PC-9 (cell line): ENCODE measurements at regions not wholly inside any gene's neighbourhood (a gene's known extent, or its start where the extent isn't known, plus 50 kb on each side); places are given as distances from the start of the nearest gene placed in this dataset.

Experiments
- BruUV-seq: library from RNA; stranded (reverse); fragments of 400-500 nt; replicated peaks from 2 replicates; lab custom pipeline; 2021; lab: Mats Ljungman, UMichigan
- CTCF ChIA-PET: fragments of 300-600 bp; sonication (Branson Sonifier 250); formaldehyde crosslinking; loops from one replicate; lab custom pipeline; 2022; ENCODE audit warnings: antibody characterized with exemption; lab: Charles Lee
- POLR2A ChIA-PET: fragments of 300-600 bp; sonication (Branson Sonifier 250); formaldehyde crosslinking; loops from one replicate; lab custom pipeline; 2022; ENCODE audit warnings: antibody characterized with exemption; ENCODE audit not compliant: unreplicated experiment; lab: Charles Lee
- DNase-seq, 2 experiments: peaks; one replicate each; pipeline versions ENCODE4 v3.0.0 to v3.0.0-alpha.2; 2015 to 2022; ENCODE audit warnings: mixed read lengths in 1 of 2
- H2AFZ ChIP-seq: fragments of 200-600 bp; sonication (generic); 2 replicates; pipeline ENCODE4 v1.8.1; 2017; ENCODE audit warnings: antibody characterized with exemption
- H3F3A ChIP-seq: fragments of 200-600 bp; sonication (generic); 2 replicates; pipeline ENCODE4 v1.8.1; 2017; ENCODE audit warnings: antibody characterized with exemption, mild to moderate bottlenecking, low read depth; ENCODE audit not compliant: insufficient read depth
- H3K27ac ChIP-seq: fragments of 200-600 bp; sonication (generic); 2 replicates; pipeline ENCODE4 v1.6.1; 2016; ENCODE audit warnings: mixed run types
- H3K27me3 ChIP-seq: fragments of 200-600 bp; sonication (generic); 2 replicates; pipeline ENCODE4 v1.6.1; 2016; ENCODE audit warnings: low read depth, mixed run types; ENCODE audit not compliant: insufficient read depth
- H3K36me3 ChIP-seq: fragments of 200-600 bp; sonication (generic); 2 replicates; pipeline ENCODE4 v1.6.1; 2016; ENCODE audit warnings: low read depth, mixed run types
- H3K4me1 ChIP-seq: fragments of 200-600 bp; sonication (generic); replicated peaks from 2 replicates; pipeline ENCODE4 v1.6.1; 2016; ENCODE audit warnings: mixed run types; ENCODE audit not compliant: insufficient read depth
- H3K4me2 ChIP-seq: fragments of 200-600 bp; sonication (generic); 2 replicates; pipeline ENCODE4 v1.6.1; 2017; ENCODE audit warnings: mixed run types
- H3K4me3 ChIP-seq: fragments of 200-600 bp; sonication (generic); 2 replicates; pipeline ENCODE4 v1.6.1; 2016; ENCODE audit warnings: mixed run types
- H3K79me2 ChIP-seq: fragments of 200-600 bp; sonication (generic); 2 replicates; pipeline ENCODE4 v1.6.1; 2017; ENCODE audit warnings: low read depth, mixed run types
- H3K9me2 ChIP-seq: fragments of 200-600 bp; sonication (generic); 2 replicates; pipeline ENCODE4 v1.8.1; 2017; ENCODE audit warnings: mild to moderate bottlenecking; ENCODE audit not compliant: insufficient read depth
- H3K9me3 ChIP-seq: fragments of 200-600 bp; sonication (generic); 2 replicates; pipeline ENCODE4 v1.8.1; 2016; ENCODE audit warnings: low read depth; ENCODE audit not compliant: insufficient read depth
- H4K20me1 ChIP-seq: fragments of 200-600 bp; sonication (generic); 2 replicates; pipeline ENCODE4 v1.8.1; 2017; ENCODE audit not compliant: insufficient read depth
- EZH2 ChIP-seq: fragments of 200-600 bp; sonication (generic); IDR thresholded peaks from 2 replicates; pipeline ENCODE4 v1.8.0; 2017; ENCODE audit warnings: antibody characterized with exemption, low read depth
- intact Hi-C: fragments of 100-400 bp; cut with micrococcal nuclease; formaldehyde crosslinking; loops from one replicate; pipeline ENCODE4 v1.10.0; 2022; ENCODE audit not compliant: unreplicated experiment
- TF ChIP-seq, protein P1 (sequence below): fragments of 200-600 bp; sonication (generic); conservative IDR thresholded peaks from 2 replicates; pipeline ENCODE4 v1.6.1; 2017; ENCODE audit warnings: mixed run types, antibody characterized with exemption, mild to moderate bottlenecking, moderate library complexity

DNA sequence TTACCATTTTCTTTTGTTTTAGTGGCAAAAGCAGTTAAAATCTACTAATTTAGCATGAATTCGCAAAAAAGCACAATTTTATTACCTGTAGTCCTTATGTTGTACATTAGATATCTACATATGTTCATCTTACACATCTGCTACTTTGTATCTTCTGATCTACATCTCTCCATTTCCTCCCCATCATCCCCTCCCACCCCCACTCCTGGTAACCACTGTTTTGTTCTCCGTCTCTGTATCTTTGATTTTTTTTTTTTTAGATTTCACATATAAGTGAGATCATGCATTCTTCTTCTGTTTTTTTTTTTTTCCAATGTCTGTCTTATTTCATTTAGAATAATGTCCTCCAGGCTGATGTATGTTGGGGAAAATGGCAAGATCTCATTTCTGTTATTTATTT, 922.7 kb downstream of the VRK1 start:
- Histone ChIP-seq H3K27me3 (0 out of 2 replicates have a peak, but pooled peaks cover 12% of the 10 kb centered on the region), H4K20me1 (no peaks in the 10 kb centered on the region), H3K9me2 (no peaks in the 10 kb centered on the region), H3F3A (no peaks in the 10 kb centered on the region), H2AFZ (no peak overlapping the region), H3K79me2 (no peaks in the 10 kb centered on the region), H3K9me3 (no peaks in the 10 kb centered on the region), H3K4me1 (no peaks in the 10 kb centered on the region), H3K27ac (no peak overlapping the region), H3K4me3 (no peak overlapping the region), H3K36me3 (no peaks in the 10 kb centered on the region), H3K4me2 (no peak overlapping the region)
- CTCF ChIA-PET = no interaction called here
- TF ChIP-seq, protein P1, sequence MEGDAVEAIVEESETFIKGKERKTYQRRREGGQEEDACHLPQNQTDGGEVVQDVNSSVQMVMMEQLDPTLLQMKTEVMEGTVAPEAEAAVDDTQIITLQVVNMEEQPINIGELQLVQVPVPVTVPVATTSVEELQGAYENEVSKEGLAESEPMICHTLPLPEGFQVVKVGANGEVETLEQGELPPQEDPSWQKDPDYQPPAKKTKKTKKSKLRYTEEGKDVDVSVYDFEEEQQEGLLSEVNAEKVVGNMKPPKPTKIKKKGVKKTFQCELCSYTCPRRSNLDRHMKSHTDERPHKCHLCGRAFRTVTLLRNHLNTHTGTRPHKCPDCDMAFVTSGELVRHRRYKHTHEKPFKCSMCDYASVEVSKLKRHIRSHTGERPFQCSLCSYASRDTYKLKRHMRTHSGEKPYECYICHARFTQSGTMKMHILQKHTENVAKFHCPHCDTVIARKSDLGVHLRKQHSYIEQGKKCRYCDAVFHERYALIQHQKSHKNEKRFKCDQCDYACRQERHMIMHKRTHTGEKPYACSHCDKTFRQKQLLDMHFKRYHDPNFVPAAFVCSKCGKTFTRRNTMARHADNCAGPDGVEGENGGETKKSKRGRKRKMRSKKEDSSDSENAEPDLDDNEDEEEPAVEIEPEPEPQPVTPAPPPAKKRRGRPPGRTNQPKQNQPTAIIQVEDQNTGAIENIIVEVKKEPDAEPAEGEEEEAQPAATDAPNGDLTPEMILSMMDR = no peak
- no peak for TF ChIP-seq EZH2
- no peak for DNase-seq
- POLR2A ChIA-PET = no interaction called here
- BruUV-seq = no TSS peak
- intact Hi-C loops = no loop called here

DNA sequence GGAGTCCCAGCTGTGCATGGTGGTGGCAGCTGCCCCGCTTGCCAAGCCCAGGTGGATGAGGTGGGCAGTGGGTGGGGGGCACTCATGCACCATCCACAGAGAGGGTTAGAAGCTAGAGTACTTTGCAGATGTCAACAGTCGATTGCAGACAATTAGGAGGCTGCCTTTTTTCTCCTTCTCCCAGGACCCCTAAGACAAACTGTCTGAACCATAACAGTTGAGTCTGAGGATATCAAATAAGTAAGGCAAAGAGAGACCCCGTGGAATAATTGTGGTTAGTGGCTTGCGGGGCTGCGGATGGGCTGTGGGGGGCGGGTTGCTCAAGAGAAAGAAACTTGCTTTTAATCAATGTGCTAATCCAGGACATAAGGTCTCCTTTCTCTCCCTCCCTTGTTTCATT, 926.2 kb downstream of the VRK1 start:
- intact Hi-C loops = no loop called here
- Histone ChIP-seq H3K4me2 (no peak overlapping the region), H2AFZ (no peak overlapping the region), H3K36me3 (no peaks in the 10 kb centered on the region), H3K4me3 (no peak overlapping the region), H3K4me1 (no peaks in the 10 kb centered on the region), H3F3A (no peaks in the 10 kb centered on the region), H3K9me2 (no peaks in the 10 kb centered on the region), H4K20me1 (no peaks in the 10 kb centered on the region), H3K79me2 (no peaks in the 10 kb centered on the region), H3K27me3 (0 out of 2 replicates have a peak, but pooled peaks cover 12% of the 10 kb centered on the region), H3K9me3 (no peaks in the 10 kb centered on the region), H3K27ac (no peak overlapping the region)
- no peak for TF ChIP-seq EZH2
- TF ChIP-seq, protein P1 = no peak
- BruUV-seq = no TSS peak
- DNase-seq = no peak
- ChIA-PET POLR2A (no interaction called here), CTCF (no interaction called here)

DNA sequence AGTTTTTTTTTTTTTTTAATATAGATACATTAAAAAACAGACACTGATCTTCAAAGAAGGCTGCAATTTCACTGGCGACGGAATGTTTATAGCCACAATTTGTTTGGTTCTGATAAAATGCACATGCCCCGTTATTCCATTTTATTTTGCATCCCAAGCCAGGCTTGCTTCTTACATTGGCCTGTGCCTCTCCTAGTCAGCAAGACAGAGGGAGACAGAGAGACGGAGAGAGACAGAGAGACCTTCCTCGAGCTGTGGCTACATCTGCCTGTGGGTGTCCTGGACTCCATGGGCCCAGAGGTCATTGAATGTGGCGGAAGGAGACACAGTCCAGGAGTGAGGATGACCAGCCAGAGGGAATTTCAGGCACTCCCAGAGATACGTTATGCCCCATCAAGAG, 926.6 kb downstream of the VRK1 start:
- Histone ChIP-seq H3K9me3 (no peaks in the 10 kb centered on the region), H3K79me2 (no peaks in the 10 kb centered on the region), H3K27me3 (0 out of 2 replicates have a peak, but pooled peaks cover 12% of the 10 kb centered on the region), H3K36me3 (no peaks in the 10 kb centered on the region), H3K4me1 (no peaks in the 10 kb centered on the region), H3K27ac (no peak overlapping the region), H3F3A (no peaks in the 10 kb centered on the region), H4K20me1 (no peaks in the 10 kb centered on the region), H3K4me3 (no peak overlapping the region), H2AFZ (no peak overlapping the region), H3K4me2 (no peak overlapping the region), H3K9me2 (no peaks in the 10 kb centered on the region)
- ChIA-PET POLR2A (no interaction called here), CTCF (no interaction called here)
- DNase-seq = no peak
- intact Hi-C loops = no loop called here
- BruUV-seq = no TSS peak
- no peak for TF ChIP-seq EZH2
- TF ChIP-seq, protein P1 = no peak
